ENCODE measurements at regions not wholly inside any gene's neighbourhood (a gene's known extent, or its start where the extent isn't known, plus 50 kb on each side); places are given as distances from the start of the nearest gene placed in this dataset.

GRCh38 chr15:94855409-94856266 lies 624.3 kb downstream of the MCTP2 start:
- H3K36me3 Mint-ChIP-seq (ENCODE audit: low read depth): no peaks in the 10 kb centered on the region
- intact Hi-C loops (cut with micrococcal nuclease): no loop called here
- CTCF ChIA-PET: no interaction called here
- no peak overlapping the region for H3K27ac Mint-ChIP-seq
- TF ChIP-seq CTCF (IDR thresholded peaks at IDR 0.05): no peak
- no peaks in the 10 kb centered on the region for H3K9me3 Mint-ChIP-seq
- DNase-seq (no peak), ATAC-seq (no peak)
- POLR2A ChIA-PET: no interaction called here
- no peaks in the 10 kb centered on the region for H3K4me1 Mint-ChIP-seq (ENCODE audit: low read depth)
- H3K27me3 Mint-ChIP-seq: peaks cover 4% of the 10 kb centered on the region
- H3K4me3 Mint-ChIP-seq: no peak overlapping the region

GRCh38 chr15:94856267-94856854 lies 625.0 kb downstream of the MCTP2 start:
- CTCF ChIA-PET: no interaction called here
- Mint-ChIP-seq H3K27ac (no peak overlapping the region), H3K4me3 (no peak overlapping the region)

GRCh38 chr15:94857466-94857865 lies 626.1 kb downstream of the MCTP2 start:
- DNase-seq (no peak), ATAC-seq (no peak)
- no peak overlapping the region for H3K4me3 Mint-ChIP-seq
- ChIA-PET POLR2A (no interaction called here), CTCF (no interaction called here)
- no peaks in the 10 kb centered on the region for H3K4me1 Mint-ChIP-seq (ENCODE audit: low read depth)
- H3K27me3 Mint-ChIP-seq: peaks cover under 1% of the 10 kb centered on the region
- no peaks in the 10 kb centered on the region for H3K9me3 Mint-ChIP-seq
- intact Hi-C loops (cut with micrococcal nuclease): no loop called here
- no peaks in the 10 kb centered on the region for H3K36me3 Mint-ChIP-seq (ENCODE audit: low read depth)
- H3K27ac Mint-ChIP-seq: no peak overlapping the region
- no peak for TF ChIP-seq CTCF (IDR thresholded peaks at IDR 0.05)

More at GRCh38 chr15:94856267-94856854, 625.0 kb downstream of the MCTP2 start:
- no peak for TF ChIP-seq CTCF (IDR thresholded peaks at IDR 0.05)
- POLR2A ChIA-PET: no interaction called here
- Mint-ChIP-seq H3K27me3 (peaks cover 4% of the 10 kb centered on the region), H3K36me3 (ENCODE audit: low read depth) (no peaks in the 10 kb centered on the region), H3K9me3 (no peaks in the 10 kb centered on the region), H3K4me1 (ENCODE audit: low read depth) (no peaks in the 10 kb centered on the region)
- no peak for DNase-seq
- ATAC-seq: no peak
- intact Hi-C loops (cut with micrococcal nuclease): no loop called here

GRCh38 chr15:94858011-94858410 lies 626.6 kb downstream of the MCTP2 start:
- Mint-ChIP-seq H3K27ac (no peak overlapping the region), H3K4me1 (ENCODE audit: low read depth) (no peaks in the 10 kb centered on the region), H3K9me3 (no peaks in the 10 kb centered on the region), H3K36me3 (ENCODE audit: low read depth) (no peaks in the 10 kb centered on the region), H3K27me3 (peaks cover 2% of the 10 kb centered on the region), H3K4me3 (no peak overlapping the region)
- no peak for ATAC-seq
- ChIA-PET POLR2A (no interaction called here), CTCF (no interaction called here)
- no peak for DNase-seq
- TF ChIP-seq CTCF (IDR thresholded peaks at IDR 0.05): no peak
- intact Hi-C loops (cut with micrococcal nuclease): no loop called here

GRCh38 chr15:94858449-94858848 lies 627.1 kb downstream of the MCTP2 start:
- H3K9me3 Mint-ChIP-seq: no peaks in the 10 kb centered on the region
- no peak for TF ChIP-seq CTCF (IDR thresholded peaks at IDR 0.05)
- H3K36me3 Mint-ChIP-seq (ENCODE audit: low read depth): no peaks in the 10 kb centered on the region
- H3K27me3 Mint-ChIP-seq: peaks cover 2% of the 10 kb centered on the region
- POLR2A ChIA-PET: no interaction called here
- H3K4me1 Mint-ChIP-seq (ENCODE audit: low read depth): no peaks in the 10 kb centered on the region
- ATAC-seq (no peak), DNase-seq (no peak)
- no peak overlapping the region for H3K27ac Mint-ChIP-seq
- CTCF ChIA-PET: no interaction called here
- no peak overlapping the region for H3K4me3 Mint-ChIP-seq
- intact Hi-C loops (cut with micrococcal nuclease): no loop called here

All from activated CD8-positive, alpha-beta T cell treated with anti-CD3 and anti-CD28 coated beads for 36 hours (primary cell).